ENCODE measurements at regions not wholly inside any gene's neighbourhood (a gene's known extent, or its start where the extent isn't known, plus 50 kb on each side); places are given as distances from the start of the nearest gene placed in this dataset.
"Not testable (repeated sequence)": the region's sequence is repeated elsewhere in the genome, so short reads cannot be mapped to it uniquely, and the experiment has no call there.

DNA sequence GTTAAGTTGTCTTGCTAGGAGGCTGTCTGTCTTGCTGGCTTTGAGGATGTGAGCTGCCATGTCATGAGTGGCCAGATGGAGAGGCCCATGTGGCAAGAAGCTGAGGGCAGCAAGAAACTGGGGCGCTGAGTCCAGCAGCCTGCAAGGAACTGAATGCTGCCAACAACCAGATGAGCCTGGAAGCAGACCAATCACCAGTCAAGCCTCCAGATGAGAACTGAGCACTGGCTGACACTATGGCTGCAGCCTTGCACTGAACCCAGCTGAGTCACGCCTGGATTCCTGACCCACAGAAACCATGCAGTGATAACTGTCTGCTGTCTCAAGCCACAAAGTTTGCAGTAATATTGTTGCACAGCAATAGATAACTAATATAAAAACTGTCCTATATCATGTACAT is 104.4 kb downstream of the UNC93B1 start:
- TF ChIP-seq, protein P1, sequence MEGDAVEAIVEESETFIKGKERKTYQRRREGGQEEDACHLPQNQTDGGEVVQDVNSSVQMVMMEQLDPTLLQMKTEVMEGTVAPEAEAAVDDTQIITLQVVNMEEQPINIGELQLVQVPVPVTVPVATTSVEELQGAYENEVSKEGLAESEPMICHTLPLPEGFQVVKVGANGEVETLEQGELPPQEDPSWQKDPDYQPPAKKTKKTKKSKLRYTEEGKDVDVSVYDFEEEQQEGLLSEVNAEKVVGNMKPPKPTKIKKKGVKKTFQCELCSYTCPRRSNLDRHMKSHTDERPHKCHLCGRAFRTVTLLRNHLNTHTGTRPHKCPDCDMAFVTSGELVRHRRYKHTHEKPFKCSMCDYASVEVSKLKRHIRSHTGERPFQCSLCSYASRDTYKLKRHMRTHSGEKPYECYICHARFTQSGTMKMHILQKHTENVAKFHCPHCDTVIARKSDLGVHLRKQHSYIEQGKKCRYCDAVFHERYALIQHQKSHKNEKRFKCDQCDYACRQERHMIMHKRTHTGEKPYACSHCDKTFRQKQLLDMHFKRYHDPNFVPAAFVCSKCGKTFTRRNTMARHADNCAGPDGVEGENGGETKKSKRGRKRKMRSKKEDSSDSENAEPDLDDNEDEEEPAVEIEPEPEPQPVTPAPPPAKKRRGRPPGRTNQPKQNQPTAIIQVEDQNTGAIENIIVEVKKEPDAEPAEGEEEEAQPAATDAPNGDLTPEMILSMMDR (IDR thresholded peaks at IDR 0.05), result not testable (repeated sequence)
- not testable (repeated sequence) for TF ChIP-seq POLR2A (IDR thresholded peaks at IDR 0.05)
